HEK293T (cell line): ENCODE measurements at regions not wholly inside any gene's neighbourhood (a gene's known extent, or its start where the extent isn't known, plus 50 kb on each side); places are given as distances from the start of the nearest gene placed in this dataset.

Experiments used
- CTCF ChIA-PET: fragments of 350-600 bp; formaldehyde crosslinking; extraction: SDS; loops from one replicate; lab custom pipeline; 2021; ENCODE audit warnings: antibody characterized with exemption, inconsistent platforms; lab: Yijun Ruan, JAX
- POLR2A ChIA-PET: fragments of 350-600 bp; formaldehyde crosslinking; extraction: SDS; loops from one replicate; lab custom pipeline; 2020; ENCODE audit warnings: antibody characterized with exemption, inconsistent platforms; lab: Yijun Ruan, JAX
- DNase-seq: peaks from one replicate; pipeline ENCODE4 v3.0.0; 2012; ENCODE audit warnings: mixed read lengths; ENCODE audit errors: extremely low spot score
- ARNT ChIP-seq: fragments of 450-650 bp; IDR thresholded peaks from 2 replicates; pipeline ENCODE4 v1.6.1; 2017; ENCODE audit warnings: mild to moderate bottlenecking
- BHLHE40 ChIP-seq: fragments of 450-650 bp; IDR thresholded peaks from 2 replicates; pipeline ENCODE4 v1.6.1; 2016; ENCODE audit warnings: mild to moderate bottlenecking, moderate library complexity, borderline replicate concordance
- CTBP1 ChIP-seq: fragments of 450-650 bp; IDR thresholded peaks from 2 replicates; pipeline ENCODE4 v1.6.1; 2016; ENCODE audit warnings: borderline replicate concordance
- ELF4 ChIP-seq: fragments of 450-650 bp; IDR thresholded peaks from 2 replicates; pipeline ENCODE4 v1.6.1; 2017; ENCODE audit warnings: antibody characterized with exemption
- FOXA1 ChIP-seq: fragments of 450-650 bp; IDR thresholded peaks from 2 replicates; pipeline ENCODE4 v1.6.1; 2016; ENCODE audit warnings: mild to moderate bottlenecking
- FOXK2 ChIP-seq: fragments of 450-650 bp; IDR thresholded peaks from 2 replicates; pipeline ENCODE4 v1.6.1; 2016; ENCODE audit warnings: mild to moderate bottlenecking
- FOXM1 ChIP-seq: fragments of 450-650 bp; IDR thresholded peaks from 2 replicates; pipeline ENCODE4 v1.6.1; 2017; ENCODE audit warnings: mild to moderate bottlenecking, borderline replicate concordance
- HDGF ChIP-seq: fragments of 450-650 bp; IDR thresholded peaks from 2 replicates; pipeline ENCODE4 v1.6.1; 2017; ENCODE audit warnings: antibody characterized with exemption, borderline replicate concordance
- L3MBTL2 ChIP-seq: fragments of 450-650 bp; conservative IDR thresholded peaks from 2 replicates; pipeline ENCODE4 v1.6.1; 2016; ENCODE audit warnings: mild to moderate bottlenecking
- LEF1 ChIP-seq: fragments of 450-650 bp; IDR thresholded peaks from 2 replicates; pipeline ENCODE4 v1.6.1; 2017; ENCODE audit warnings: mild to moderate bottlenecking, borderline replicate concordance
- NFRKB ChIP-seq: fragments of 450-650 bp; IDR thresholded peaks from 2 replicates; pipeline ENCODE4 v1.6.1; 2016; ENCODE audit warnings: mild to moderate bottlenecking, moderate library complexity
- PKNOX1 ChIP-seq: fragments of 450-650 bp; IDR thresholded peaks from 2 replicates; pipeline ENCODE4 v1.6.1; 2016
- SP1 ChIP-seq: fragments of 450-650 bp; IDR thresholded peaks from 2 replicates; pipeline ENCODE4 v1.6.1; 2017
- SUZ12 ChIP-seq: fragments of 450-650 bp; IDR thresholded peaks from 2 replicates; pipeline ENCODE4 v1.6.1; 2016; ENCODE audit warnings: mild to moderate bottlenecking
- TARDBP ChIP-seq: fragments of 450-650 bp; IDR thresholded peaks from 2 replicates; pipeline ENCODE4 v1.6.1; 2016
- ZNF384 ChIP-seq: fragments of 450-650 bp; IDR thresholded peaks from 2 replicates; pipeline ENCODE4 v1.6.1; 2016

- no peak for TF ChIP-seq TARDBP
- no peak for TF ChIP-seq LEF1
- TF ChIP-seq SUZ12 = no peak
- TF ChIP-seq FOXM1 = no peak
- no peak for TF ChIP-seq ELF4
- no peak for TF ChIP-seq ARNT
- no peak for TF ChIP-seq PKNOX1
- TF ChIP-seq BHLHE40 = no peak
- TF ChIP-seq FOXA1 = no peak
- POLR2A ChIA-PET = no interaction called here
- CTCF ChIA-PET = no interaction called here
- no peak for DNase-seq
These were observed 343.3 kb upstream of the MKI67 start for GRCh38 chr10:128469515-128469914.

GRCh38 chr10:128470321-128470965, 344.2 kb upstream of the MKI67 start:
- no peak for TF ChIP-seq NFRKB
- no peak for TF ChIP-seq PKNOX1
- no peak for TF ChIP-seq SUZ12
- TF ChIP-seq SP1 = no peak
- TF ChIP-seq FOXA1 = no peak
- no peak for TF ChIP-seq ZNF384
- no peak for TF ChIP-seq HDGF
- TF ChIP-seq FOXK2 = no peak
- TF ChIP-seq FOXM1 = no peak
- ChIA-PET POLR2A (no interaction called here), CTCF (no interaction called here)
- no peak for DNase-seq

- CTCF ChIA-PET = no interaction called here
- no peak for DNase-seq
- POLR2A ChIA-PET = no interaction called here
- TF ChIP-seq PKNOX1 (no peak), CTBP1 (no peak), FOXA1 (no peak), SP1 (no peak), FOXM1 (no peak), ARNT (no peak), FOXK2 (no peak), L3MBTL2 (no peak), BHLHE40 (no peak), ELF4 (no peak), LEF1 (no peak), SUZ12 (no peak), NFRKB (no peak), HDGF (no peak), ZNF384 (no peak)
These were observed 344.9 kb upstream of the MKI67 start for GRCh38 chr10:128471151-128471550.

GRCh38 chr10:128472196-128472595, 346.0 kb upstream of the MKI67 start:
- DNase-seq = no peak
- CTCF ChIA-PET = no interaction called here
- POLR2A ChIA-PET = no interaction called here
- TF ChIP-seq HDGF (no peak), ELF4 (no peak), FOXM1 (no peak), NFRKB (no peak), L3MBTL2 (no peak), TARDBP (no peak)

- CTCF ChIA-PET = no interaction called here
- POLR2A ChIA-PET = no interaction called here
- TF ChIP-seq CTBP1 (no peak), L3MBTL2 (no peak), LEF1 (no peak), ELF4 (no peak)
- DNase-seq = no peak
These were observed 347.2 kb upstream of the MKI67 start for GRCh38 chr10:128473396-128473795.

- ChIA-PET CTCF (no interaction called here), POLR2A (no interaction called here)
- DNase-seq = no peak
- TF ChIP-seq FOXK2 (no peak), TARDBP (no peak), L3MBTL2 (no peak), SP1 (no peak), BHLHE40 (no peak), SUZ12 (no peak), HDGF (no peak), CTBP1 (no peak), FOXM1 (no peak), ZNF384 (no peak), ARNT (no peak)
These were observed 347.7 kb upstream of the MKI67 start for GRCh38 chr10:128473911-128474310.

- no peak for DNase-seq
- TF ChIP-seq L3MBTL2 = no peak
- no peak for TF ChIP-seq LEF1
- TF ChIP-seq BHLHE40 = no peak
- TF ChIP-seq ELF4 = no peak
- no peak for TF ChIP-seq ARNT
- TF ChIP-seq SP1 = no peak
- no peak for TF ChIP-seq TARDBP
- ChIA-PET CTCF (no interaction called here), POLR2A (no interaction called here)
These were observed 348.3 kb upstream of the MKI67 start for GRCh38 chr10:128474571-128474970.
